Stimulated activated CD8-positive, alpha-beta memory T cell treated with anti-CD3 and anti-CD28 coated beads, Interleukin-15, amount 100 ng/mL, for 48 hours (primary cell): ENCODE measurements at regions not wholly inside any gene's neighbourhood (a gene's known extent, or its start where the extent isn't known, plus 50 kb on each side); places are given as distances from the start of the nearest gene placed in this dataset.

Source experiments
- DNase-seq, 2 donors: peaks; one replicate each; pipeline ENCODE4 v3.0.0-alpha.2; 2020; ENCODE audit warnings: low read depth in 2 of 2

- no peak for DNase-seq
Observed at GRCh38 chr2:53111406-53111805, 656.2 kb upstream of the CHAC2 start.

- no peak for DNase-seq
Observed at GRCh38 chr2:53111004-53111403, 656.6 kb upstream of the CHAC2 start.

DNA sequence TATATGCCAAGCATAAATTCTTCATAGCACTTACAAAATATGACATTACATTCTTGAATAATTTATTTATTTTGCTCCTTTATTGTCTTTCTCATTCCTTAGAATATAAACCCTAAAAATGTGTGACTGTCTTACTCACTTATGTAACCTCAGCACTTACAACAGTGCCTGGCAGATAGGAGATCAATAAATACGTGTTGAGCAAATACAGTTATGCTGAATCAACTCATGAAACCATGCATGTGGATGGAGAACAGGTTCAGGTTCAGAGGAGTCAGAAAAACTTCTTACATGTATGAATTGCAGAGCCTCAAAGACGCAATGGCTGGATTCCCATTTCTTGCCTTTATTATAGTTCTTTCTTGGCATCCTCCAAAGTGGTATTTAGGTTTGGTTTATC is 659.4 kb upstream of the CHAC2 start:
- no peak for DNase-seq

- no peak for DNase-seq
Observed at GRCh38 chr2:53104263-53104662, 663.3 kb upstream of the CHAC2 start.

GRCh38 chr2:53103679-53104078 is 663.9 kb upstream of the CHAC2 start:
- DNase-seq = no peak

GRCh38 chr2:53098696-53099078 is 668.9 kb upstream of the CHAC2 start:
- no peak for DNase-seq

DNA sequence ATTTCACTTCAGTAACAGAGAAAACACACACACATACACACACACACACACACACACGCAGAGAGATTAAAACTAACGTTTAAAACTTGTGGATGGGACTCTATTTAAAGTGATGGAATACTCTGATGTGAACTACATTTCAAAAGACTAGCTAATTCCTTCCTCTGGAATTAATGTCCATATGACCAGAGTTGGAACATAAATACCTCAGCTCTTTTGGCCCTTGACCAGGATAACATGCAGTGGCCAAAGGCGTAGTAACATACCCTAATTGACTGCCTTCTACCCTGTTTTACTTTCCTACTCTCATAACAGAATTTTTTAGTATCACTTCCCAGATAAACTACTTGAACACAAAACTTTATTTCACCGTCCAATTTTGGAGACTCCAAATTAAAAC is 671.3 kb upstream of the CHAC2 start:
- DNase-seq = no peak

GRCh38 chr2:53095664-53096063 is 671.9 kb upstream of the CHAC2 start:
- no peak for DNase-seq

- DNase-seq = no peak
Observed at GRCh38 chr2:53095227-53095626, 672.4 kb upstream of the CHAC2 start.

DNA sequence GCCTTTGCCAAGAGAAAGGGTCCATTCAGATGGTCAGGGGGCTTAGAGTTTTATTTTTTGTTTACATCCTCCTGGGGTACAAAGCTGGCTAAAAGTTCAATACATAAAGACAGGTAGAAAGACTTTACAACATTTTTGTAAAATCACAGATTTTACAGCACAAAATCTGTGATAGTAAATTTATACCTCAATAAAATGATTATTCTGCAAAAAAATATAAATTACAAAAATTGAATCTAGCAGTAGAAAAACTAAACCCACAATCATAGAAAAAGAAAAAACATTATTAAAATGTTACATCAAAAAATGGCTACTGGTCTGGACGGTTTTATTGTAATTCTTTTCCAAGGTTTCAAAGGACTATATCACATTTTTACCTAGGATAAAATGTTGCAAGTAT is 674.2 kb upstream of the CHAC2 start:
- no peak for DNase-seq

- no peak for DNase-seq
Observed at GRCh38 chr2:53091183-53091582, 676.4 kb upstream of the CHAC2 start.

GRCh38 chr2:53087874-53088461 is 679.6 kb upstream of the CHAC2 start:
- no peak for DNase-seq

- DNase-seq = no peak
Observed at GRCh38 chr2:53087262-53087873, 680.2 kb upstream of the CHAC2 start.

DNA sequence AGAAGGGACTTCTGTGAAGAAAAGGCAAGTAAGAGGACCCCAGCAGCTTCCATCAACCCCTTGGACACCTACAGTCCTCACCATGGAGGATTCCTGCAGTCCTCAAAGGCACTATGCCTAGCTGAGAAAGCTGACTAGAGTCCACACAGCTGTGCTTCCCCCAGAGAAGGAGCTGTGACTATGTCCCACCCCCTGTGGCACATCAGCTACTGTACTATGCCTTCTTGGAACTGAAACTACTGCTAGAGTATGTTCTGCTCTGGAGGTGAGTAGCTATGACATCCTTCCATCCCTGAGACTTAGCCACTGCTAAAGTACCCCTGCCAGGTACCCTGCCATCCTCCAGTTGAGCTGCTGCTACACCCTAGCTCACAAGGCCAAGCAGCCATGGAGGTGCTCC is 690.2 kb upstream of the CHAC2 start:
- DNase-seq = no peak

- no peak for DNase-seq
Observed at GRCh38 chr2:53075760-53076159, 691.8 kb upstream of the CHAC2 start.

DNA sequence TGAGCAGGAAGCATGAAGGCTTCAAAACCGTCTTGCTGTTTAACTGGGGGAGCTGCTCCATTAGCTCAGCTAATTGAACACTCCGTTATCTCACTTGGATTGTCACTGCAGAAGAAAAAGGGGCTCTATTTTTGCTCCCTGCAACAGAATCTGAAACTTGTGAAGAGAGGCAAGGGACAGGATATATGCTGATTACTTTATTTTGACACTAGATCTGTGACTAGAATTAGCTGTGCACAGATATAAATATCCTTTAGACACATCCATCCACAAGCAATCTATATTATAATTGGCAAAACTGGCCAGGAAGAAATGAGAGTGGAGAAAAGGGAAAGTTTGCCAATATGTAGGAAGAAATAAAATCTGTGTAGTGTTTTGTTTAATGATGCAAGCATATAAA is 700.1 kb upstream of the CHAC2 start:
- DNase-seq = no peak

DNA sequence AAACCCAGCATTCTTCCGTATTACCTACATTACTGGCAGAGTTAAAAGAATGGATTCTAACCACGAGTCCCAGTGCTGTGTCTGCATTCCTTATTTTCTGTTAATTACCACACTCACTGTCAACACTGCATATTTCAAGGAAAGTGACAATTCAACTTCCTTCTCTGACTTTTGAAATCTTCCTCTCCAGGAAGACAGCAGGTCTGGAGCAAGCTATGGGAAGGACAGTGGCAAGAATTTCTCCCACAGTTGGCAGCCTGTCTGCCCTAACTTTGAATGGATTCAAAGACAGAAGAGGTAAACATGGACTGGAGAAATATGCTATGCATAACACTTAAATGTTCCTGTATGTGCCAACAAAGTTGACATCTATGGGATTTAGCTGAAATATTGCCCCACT is 700.5 kb upstream of the CHAC2 start:
- DNase-seq = no peak

GRCh38 chr2:53064154-53064553 is 703.5 kb upstream of the CHAC2 start:
- DNase-seq = no peak

GRCh38 chr2:53058526-53058925 is 709.1 kb upstream of the CHAC2 start:
- DNase-seq = no peak

DNA sequence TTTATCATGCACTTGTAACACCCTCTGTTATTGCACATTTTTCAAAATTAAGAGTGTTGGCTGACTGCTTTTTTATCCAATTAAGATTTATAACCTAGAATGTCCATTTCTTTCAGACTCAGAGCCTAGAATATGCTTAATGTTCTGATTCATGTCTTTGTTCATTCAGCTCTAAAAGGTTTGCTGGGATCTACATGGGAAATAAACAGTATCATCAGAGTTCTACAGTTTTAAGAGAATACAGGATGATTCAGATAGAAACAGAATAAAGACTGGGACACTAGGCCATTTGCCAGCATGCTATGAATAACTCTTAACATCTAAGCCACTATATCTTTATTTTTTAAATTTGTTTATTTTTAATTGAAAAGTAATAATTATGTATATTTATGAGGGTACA is 713.7 kb upstream of the CHAC2 start:
- no peak for DNase-seq

DNA sequence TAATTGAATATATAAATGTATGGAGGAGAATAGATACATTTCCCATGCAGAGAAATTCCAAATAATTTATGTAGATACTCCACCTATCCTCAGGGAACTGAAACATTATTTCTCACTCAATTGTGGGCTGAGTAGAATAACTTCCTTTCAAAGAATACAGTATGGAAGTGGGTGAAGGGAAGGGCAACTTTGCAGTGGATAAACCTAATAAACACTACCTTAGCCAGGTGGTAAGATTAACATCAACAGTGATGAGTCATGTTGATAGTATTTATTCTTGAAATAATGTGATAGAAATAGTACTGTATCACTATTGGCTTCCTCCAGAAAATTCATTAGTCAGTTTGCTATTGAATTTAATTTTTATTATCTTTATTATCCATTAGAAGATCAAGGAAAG is 716.4 kb upstream of the CHAC2 start:
- DNase-seq = no peak

DNA sequence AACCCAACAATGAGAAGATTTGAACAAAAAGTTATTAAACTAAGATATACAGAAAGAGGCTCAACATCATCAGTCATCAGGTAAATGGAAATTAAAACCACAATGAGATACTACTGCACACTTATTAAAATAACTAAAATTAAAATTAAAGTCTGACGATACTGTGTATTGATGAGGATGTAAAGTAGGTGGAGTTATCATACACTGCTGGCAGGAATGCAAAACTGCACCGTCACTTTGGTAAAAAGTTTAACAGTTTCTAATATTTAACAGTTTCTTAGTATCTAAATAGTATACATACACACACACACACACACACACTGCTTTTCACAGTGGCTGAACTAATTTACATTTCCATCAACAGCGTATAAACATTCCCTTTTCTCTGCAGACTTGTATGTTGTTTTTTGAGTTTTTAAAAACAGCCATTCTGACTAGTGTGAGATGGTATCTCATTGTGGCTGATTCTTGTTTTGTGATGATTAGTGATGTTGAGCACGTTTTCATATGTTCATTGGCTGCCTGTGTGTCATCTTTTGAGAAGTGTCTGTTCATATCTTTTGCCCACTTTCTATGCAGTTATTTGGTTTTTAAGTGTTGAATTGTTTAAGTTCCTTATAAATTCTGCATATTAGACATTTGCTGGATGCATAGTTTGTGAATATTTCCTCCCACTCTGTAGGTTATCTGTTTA is 726.9 kb upstream of the CHAC2 start:
- DNase-seq = no peak

GRCh38 chr2:53036196-53036595 is 731.4 kb upstream of the CHAC2 start:
- DNase-seq = no peak

GRCh38 chr2:53035153-53035552 is 732.5 kb upstream of the CHAC2 start:
- no peak for DNase-seq
